Brain pericyte (primary cell): ENCODE measurements at regions not wholly inside any gene's neighbourhood (a gene's known extent, or its start where the extent isn't known, plus 50 kb on each side); places are given as distances from the start of the nearest gene placed in this dataset.
"Not testable (repeated sequence)": the region's sequence is repeated elsewhere in the genome, so short reads cannot be mapped to it uniquely, and the experiment has no call there.

Experiments
- DNase-seq: peaks from one replicate; pipeline ENCODE4 v3.0.0-alpha.2; 2012; ENCODE audit warnings: low read depth, low spot score

DNA sequence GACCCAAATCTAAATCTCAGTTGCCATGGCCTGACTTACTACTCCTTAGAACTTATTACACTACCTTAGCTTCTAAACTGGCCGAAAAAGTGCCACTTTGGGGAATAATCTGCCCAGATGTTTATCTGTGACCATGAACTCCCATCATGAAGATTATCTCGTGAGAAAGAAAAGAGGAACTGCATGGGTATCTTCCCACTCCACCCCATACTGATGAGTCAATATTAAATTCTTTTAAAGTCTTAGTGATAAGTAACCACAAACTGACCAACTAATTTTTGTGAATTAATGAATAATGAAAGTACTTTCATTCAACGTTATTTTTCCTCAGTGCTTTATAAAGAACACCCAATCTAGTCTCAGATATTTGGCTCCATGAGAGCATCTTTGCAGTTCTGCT, 493.5 kb downstream of the EBF1 start:
- DNase-seq: no peak

DNA sequence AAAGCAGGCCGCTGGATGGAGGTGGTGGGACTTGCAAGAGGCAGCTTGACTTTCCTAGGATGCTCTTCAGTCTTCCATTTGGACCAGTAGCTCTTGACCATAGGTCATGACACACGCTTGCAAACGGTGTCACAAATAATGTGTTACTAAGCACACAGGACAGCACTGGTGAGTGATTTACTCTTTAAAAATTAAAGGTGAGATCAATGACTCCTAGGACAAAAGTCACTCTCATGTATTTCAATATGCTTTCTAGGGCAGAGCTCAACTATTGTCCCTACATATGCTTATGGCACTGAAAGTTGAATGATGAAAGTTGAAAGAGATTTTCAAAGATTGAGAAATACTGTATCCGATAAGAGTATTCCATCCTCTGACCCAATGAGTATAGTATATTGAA, 496.7 kb downstream of the EBF1 start:
- DNase-seq: no peak

- no peak for DNase-seq
Observed at GRCh38 chr5:158601118-158601517, 498.6 kb downstream of the EBF1 start.

GRCh38 chr5:158600679-158601078, 499.0 kb downstream of the EBF1 start:
- DNase-seq: no peak

DNA sequence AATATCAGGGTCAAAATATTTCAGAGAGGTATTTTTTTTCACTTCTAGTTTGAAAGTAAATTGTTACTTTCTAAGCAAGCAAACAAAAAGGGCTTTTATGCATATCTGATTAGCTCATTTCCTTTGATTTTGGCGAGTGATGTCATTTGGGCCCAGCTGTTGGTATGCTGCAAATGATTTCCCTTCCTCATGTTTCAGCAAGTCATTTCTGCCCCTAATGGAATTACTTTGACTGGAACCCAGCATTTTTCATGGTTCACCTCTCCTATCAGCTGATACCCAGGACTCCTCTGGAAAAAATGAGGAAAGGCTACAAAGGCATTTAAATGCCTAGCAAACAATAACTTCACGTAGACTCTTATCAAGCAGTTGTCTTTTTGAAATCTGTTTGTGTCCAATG, 500.6 kb downstream of the EBF1 start:
- no peak for DNase-seq

- no peak for DNase-seq
Observed at GRCh38 chr5:158594595-158595242, 505.0 kb downstream of the EBF1 start.

- DNase-seq: no peak
Observed at GRCh38 chr5:158593925-158594324, 505.8 kb downstream of the EBF1 start.

DNA sequence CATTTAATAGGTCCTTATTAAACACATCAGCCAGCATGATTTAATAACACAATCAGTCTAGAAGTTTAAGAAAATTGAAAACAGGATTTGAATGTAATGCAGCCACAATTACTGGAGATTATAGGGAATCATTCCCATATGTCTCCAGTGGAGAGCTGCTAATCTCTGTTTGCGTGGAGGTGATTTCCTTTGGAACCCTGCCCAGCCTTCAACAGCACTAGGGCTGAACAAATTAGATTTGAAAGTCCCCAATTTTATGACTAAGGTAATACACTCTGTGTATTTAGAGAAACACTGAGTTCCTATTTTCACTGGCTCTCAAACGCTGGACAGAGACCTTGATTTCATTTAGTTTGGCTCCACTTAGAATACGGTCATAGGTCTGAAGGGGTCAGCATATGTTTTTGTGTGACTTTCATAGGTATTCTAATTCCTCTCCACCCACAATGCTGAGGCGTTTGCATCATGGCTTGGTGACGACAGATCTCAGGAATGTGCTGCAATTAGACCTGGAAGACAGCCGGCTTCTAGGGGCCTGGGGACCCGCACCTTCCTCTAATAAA, 508.3 kb downstream of the EBF1 start:
- no peak for DNase-seq

DNA sequence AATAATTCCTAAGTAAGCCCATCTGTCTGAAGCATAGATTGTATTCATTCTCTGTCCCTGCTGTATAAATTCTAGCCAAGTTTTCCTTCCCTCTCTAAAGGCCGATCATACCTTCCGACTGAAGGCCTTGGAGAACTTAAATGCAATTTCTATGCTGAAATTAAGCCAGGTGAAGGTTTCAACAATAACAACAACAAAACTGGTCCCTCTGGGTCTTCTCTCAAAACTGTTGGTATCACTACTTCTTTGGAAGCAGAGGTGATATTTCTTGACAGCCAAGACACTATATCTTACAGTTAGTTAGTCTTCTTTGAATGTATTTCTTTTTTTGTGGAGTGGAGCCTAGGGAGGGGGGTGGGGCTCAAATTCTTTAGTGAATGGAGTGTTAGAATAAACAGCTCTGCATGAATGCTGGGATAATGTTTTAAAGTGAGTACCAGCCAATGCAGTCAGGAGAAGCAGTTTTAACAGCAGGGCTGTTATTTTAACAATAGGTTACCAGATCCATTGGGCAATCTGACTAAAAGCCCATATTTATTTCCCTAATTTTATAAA, 508.9 kb downstream of the EBF1 start:
- DNase-seq: no peak

GRCh38 chr5:158589939-158590338, 509.8 kb downstream of the EBF1 start:
- DNase-seq: no peak

GRCh38 chr5:158588617-158589016, 511.1 kb downstream of the EBF1 start:
- no peak for DNase-seq

GRCh38 chr5:158586054-158586453, 513.7 kb downstream of the EBF1 start:
- DNase-seq: no peak

DNA sequence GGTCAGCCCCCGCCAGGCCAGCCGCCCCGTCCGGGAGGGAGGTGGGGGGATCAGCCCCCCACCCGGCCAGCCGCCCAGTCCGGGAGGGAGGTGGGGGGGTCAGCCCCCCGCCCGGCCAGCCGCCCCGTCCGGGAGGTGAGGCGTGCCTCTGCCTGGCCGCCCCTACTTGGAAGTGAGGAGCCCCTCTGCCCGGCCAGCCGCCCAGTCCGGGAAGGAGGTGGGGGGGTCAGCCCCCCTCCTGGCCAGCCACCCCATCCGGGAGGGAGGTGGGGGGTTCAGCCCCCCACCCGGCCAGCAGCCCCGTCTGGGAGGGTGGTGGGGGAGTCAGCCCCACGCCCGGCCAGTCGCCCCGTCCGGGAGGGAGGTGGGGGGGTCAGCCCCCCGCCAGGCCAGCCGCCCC, 517.0 kb downstream of the EBF1 start:
- DNase-seq: not testable (repeated sequence)

DNA sequence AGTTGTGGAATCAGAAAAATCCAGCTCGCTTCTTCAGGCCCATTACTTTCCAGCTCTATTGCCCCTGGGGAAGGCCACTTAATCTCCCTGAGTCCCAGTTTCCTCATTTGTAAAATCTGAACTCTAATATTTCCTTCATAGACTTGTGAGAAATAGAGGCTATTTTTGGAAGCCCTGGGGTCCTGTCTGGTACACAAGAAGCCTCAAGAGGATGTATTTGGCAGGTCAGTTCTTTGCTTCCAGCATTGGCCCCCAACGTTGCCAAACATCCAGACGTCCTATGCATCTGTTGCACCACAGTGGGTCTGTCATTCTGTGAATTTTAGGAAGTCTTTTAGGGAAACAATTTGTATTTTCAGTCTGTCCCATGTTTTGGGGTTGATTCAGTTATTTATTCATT, 525.9 kb downstream of the EBF1 start:
- no peak for DNase-seq

DNA sequence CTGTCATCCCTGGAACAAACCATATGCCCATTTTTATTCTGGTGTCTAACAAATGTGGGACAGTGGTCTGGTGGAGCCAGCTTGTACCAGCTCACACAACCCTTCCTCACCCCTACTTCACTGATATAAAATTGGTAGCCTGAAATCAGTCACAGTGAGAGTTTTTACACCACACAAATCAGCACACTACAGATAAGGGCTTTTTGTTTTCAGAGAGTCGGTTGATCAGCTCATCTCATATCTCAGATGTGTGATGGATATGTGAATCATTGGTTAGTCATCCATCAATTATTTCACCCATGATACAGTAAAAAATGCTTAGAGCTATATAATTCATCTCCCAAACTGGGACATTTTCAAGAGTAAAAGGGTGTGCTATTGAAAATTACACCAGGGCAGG, 529.2 kb downstream of the EBF1 start:
- no peak for DNase-seq

- no peak for DNase-seq
Observed at GRCh38 chr5:158569534-158569933, 530.2 kb downstream of the EBF1 start.

DNA sequence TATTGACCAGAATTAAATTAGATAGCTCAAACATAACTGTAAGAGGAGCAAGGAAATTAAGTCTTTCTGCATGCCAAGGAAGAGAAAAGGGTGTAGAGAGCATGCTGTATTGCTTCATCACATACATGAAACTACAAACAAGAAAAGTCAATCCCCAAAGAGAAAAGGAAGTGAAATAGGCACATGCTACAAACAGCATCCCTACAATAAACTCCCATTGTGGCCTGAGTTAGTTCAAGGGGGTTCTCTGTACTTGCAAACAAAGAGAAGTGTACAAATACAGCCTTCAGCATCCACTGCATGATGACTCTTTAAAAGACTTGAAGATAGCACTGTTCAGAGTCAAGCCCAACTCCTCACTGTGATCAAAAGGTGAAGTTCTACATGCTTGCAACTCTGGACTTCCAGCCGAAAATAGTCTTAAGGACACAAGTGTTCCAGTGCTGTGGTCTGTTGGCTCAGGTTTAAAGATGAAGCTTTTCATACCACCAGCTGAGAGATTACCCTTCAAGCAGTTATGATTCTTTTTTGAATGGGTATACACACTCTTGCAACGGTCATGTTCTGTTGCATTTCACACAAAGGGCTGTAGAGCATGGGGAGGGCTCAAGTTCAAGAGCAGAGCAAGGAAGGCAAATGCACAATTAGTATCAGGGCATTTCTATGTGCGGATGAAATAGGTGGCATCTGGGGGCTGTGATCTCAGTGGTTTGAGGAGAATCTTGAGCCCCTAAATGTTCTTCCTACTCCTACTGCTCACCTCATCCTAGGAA, 534.5 kb downstream of the EBF1 start:
- DNase-seq: no peak

DNA sequence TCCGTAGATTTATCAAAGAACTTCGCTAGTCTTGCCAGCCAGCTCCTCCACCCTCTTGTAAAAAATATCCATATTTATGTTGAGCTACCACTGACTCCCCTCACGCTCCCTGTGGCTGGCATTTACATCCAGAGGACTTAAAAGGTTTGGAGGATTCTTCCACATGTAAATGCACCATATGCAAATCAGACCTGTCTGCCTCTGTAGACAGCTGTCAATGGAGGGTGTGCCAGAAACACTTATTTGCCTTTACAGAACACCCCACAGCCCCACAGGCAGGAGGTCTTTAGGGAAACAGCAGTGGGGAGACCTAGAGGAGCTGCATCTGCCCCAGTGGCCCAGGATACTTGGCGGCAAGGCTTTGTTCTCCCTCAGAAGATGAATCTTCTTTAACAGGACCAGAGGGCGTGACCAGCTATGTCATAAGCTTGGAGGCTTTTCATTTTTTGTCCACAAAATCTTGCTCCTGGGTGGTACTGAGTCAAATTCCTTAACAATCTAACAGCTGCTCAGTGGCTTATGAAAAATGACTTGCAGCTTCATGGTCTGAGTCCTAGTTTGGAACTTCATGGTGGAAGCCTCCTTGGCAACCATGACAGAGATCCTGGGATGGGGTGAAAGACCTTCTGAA, 535.8 kb downstream of the EBF1 start:
- DNase-seq: no peak

DNA sequence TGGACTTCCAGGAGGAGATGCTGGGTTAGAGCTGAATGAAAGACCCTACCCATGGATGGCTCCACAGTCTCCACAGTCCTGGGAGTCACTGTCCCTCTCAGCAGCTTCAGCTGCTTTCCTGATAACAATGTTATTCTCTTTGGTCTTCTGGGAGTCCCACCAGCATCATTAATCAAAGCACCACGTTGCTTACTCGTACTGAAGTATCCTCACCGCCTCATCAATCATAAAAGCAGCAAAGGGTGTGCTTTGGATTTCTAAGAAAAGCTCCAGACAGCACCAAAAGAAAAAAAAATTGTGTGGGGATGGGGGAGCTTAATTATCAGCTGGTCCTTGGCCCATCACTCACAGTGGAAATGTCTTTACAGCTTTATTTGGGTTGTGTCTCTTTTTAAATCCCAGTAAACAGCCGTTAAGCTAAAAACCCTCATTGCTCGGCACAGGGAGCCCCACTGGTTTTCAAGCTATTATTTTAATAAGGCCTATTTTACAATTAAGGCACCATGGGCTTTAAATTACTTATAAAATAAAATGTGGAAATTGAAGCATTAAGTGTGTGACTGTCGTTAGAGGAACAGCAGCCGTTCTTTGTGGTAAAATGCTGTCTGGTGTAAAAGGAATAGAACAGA, 538.0 kb downstream of the EBF1 start:
- no peak for DNase-seq

GRCh38 chr5:158560170-158560569, 539.5 kb downstream of the EBF1 start:
- DNase-seq: no peak

DNA sequence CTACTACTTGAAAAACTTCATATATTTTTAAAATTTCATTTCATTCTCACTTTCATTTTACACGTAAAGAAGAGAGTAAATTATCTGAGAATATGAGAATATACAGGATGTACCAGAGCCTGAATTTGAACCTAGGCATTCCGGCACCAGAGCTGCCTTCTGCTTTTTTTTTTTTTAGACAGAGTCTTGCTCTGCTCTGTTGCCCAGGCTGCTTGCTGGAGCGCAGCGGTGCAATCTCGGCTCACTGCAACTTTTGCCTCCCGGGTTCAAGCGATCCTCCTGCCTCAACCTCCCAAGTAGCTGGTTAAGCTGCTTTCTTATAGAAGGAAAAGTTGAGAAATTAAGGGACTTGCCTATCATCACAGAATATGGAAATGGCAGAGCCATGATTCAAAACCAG, 540.1 kb downstream of the EBF1 start:
- no peak for DNase-seq

DNA sequence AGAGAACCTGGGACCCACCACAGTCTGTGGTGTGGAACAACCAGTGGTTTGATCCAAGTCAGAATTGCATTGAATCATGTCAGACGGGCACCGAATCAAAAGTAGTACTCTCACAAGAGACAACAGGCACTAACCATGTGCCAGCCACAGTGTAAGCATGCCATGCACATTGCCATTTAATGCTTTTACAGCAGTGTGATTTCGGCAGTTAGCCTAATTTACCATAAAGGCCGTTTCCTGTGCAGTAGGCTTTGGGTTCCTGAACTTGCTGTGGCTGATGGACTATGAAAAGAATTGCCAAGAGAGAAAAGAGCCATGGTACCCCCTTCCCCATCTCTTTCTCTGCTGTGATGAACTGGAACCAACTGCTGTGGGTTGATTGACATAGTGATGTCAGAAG, 540.6 kb downstream of the EBF1 start:
- no peak for DNase-seq
